Esophagus muscularis mucosa (tissue), 4 donors: ENCODE measurements at regions not wholly inside any gene's neighbourhood (a gene's known extent, or its start where the extent isn't known, plus 50 kb on each side); places are given as distances from the start of the nearest gene placed in this dataset.

Experiments used
- EP300 ChIP-seq: sonication (generic); formaldehyde crosslinking; IDR thresholded peaks from one replicate; pipeline ENCODE4 v1.6.1; 2017; ENCODE audit warnings: antibody characterized with exemption
- POLR2A ChIP-seq: fragments of 450-650 bp; IDR thresholded peaks from one replicate; pipeline ENCODE4 v1.6.1; 2017; ENCODE audit warnings: antibody characterized with exemption, moderate library complexity, mild to moderate bottlenecking, low read depth
- TF ChIP-seq, protein P1 (sequence below), 3 experiments: fragments of 200-600 bp in 2 of 3; fragments of 450-650 bp in 1 of 3; sonication (generic) in 2 of 3; IDR thresholded peaks; one replicate each; pipeline ENCODE4 v1.5.1; 2017 to 2019; ENCODE audit warnings: antibody characterized with exemption in 3 of 3, mild to moderate bottlenecking in 2 of 3, moderate library complexity in 1 of 3

- TF ChIP-seq, protein P1, sequence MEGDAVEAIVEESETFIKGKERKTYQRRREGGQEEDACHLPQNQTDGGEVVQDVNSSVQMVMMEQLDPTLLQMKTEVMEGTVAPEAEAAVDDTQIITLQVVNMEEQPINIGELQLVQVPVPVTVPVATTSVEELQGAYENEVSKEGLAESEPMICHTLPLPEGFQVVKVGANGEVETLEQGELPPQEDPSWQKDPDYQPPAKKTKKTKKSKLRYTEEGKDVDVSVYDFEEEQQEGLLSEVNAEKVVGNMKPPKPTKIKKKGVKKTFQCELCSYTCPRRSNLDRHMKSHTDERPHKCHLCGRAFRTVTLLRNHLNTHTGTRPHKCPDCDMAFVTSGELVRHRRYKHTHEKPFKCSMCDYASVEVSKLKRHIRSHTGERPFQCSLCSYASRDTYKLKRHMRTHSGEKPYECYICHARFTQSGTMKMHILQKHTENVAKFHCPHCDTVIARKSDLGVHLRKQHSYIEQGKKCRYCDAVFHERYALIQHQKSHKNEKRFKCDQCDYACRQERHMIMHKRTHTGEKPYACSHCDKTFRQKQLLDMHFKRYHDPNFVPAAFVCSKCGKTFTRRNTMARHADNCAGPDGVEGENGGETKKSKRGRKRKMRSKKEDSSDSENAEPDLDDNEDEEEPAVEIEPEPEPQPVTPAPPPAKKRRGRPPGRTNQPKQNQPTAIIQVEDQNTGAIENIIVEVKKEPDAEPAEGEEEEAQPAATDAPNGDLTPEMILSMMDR (IDR thresholded peaks at IDR 0.05) = no peak
- TF ChIP-seq POLR2A = no peak
- no peak for TF ChIP-seq EP300
Measured at GRCh38 chr4:164357957-164358356, 396.0 kb upstream of the SMIM31 start.
